T-helper 1 cell treated with Interleukin-12 subunit alpha and Interleukin-12 subunit beta and Interleukin-4 antibody, amounts not matched to agents 30 μg/mL and 1 μg/mL, for 36 hours (primary cell): ENCODE measurements at regions not wholly inside any gene's neighbourhood (a gene's known extent, or its start where the extent isn't known, plus 50 kb on each side); places are given as distances from the start of the nearest gene placed in this dataset.

Experiments
- H3K27ac Mint-ChIP-seq: one replicate; pipeline ENCODE4 v1.8.0; 2021; ENCODE audit warnings: mild to moderate bottlenecking, mixed read lengths
- H3K27me3 Mint-ChIP-seq: one replicate; pipeline ENCODE4 v1.8.0; 2021; ENCODE audit warnings: low read depth, mixed read lengths
- H3K36me3 Mint-ChIP-seq: one replicate; pipeline ENCODE4 v1.8.0; 2021; ENCODE audit warnings: low read depth, mixed read lengths
- H3K4me1 Mint-ChIP-seq: one replicate; pipeline ENCODE4 v1.8.0; 2021; ENCODE audit warnings: low read depth, mixed read lengths
- H3K4me3 Mint-ChIP-seq: one replicate; pipeline ENCODE4 v1.8.0; 2021; ENCODE audit warnings: mild to moderate bottlenecking, moderate library complexity, mixed read lengths
- H3K9me3 Mint-ChIP-seq: one replicate; pipeline ENCODE4 v1.8.0; 2021; ENCODE audit warnings: mixed read lengths

- H3K36me3 Mint-ChIP-seq: no peaks in the 10 kb centered on the region
- no peak overlapping the region for H3K27ac Mint-ChIP-seq
These were observed 136.2 kb downstream of the TEX29 start for GRCh38 chr13:111456452-111457230.

GRCh38 chr13:111458001-111458531, 137.6 kb downstream of the TEX29 start:
- Mint-ChIP-seq H3K4me3 (no peak overlapping the region), H3K4me1 (no peaks in the 10 kb centered on the region), H3K9me3 (no peaks in the 10 kb centered on the region), H3K27ac (no peak overlapping the region), H3K27me3 (no peaks in the 10 kb centered on the region), H3K36me3 (no peaks in the 10 kb centered on the region)

More at GRCh38 chr13:111456452-111457230, 136.2 kb downstream of the TEX29 start:
- Mint-ChIP-seq H3K4me3 (no peak overlapping the region), H3K4me1 (no peaks in the 10 kb centered on the region), H3K9me3 (no peaks in the 10 kb centered on the region), H3K27me3 (no peaks in the 10 kb centered on the region)

DNA sequence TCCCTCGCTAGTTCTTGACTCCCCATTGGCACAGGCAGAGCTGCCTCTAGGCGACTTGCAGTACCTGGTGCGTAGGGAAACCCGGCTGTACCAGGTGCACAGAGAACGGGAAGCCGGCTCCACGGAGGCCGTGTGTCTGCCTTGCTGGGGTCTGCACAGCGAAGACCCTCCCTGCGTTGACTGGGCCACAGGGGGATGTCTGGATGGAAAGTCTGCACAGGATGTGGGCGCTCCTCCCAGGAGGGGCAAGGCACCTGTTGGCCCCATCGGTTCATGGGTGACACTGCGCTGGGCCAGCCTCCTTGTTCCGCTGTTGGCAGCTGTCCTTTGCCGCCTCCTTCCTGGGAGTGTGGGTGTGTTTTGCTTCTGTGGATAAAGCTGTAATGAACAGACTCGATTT, 138.3 kb downstream of the TEX29 start:
- Mint-ChIP-seq H3K4me3 (no peak overlapping the region), H3K4me1 (no peaks in the 10 kb centered on the region), H3K9me3 (no peaks in the 10 kb centered on the region), H3K36me3 (no peaks in the 10 kb centered on the region), H3K27me3 (peaks cover 5% of the 10 kb centered on the region), H3K27ac (no peak overlapping the region)

GRCh38 chr13:111459803-111460547, 139.5 kb downstream of the TEX29 start:
- H3K27ac Mint-ChIP-seq: no peak overlapping the region

DNA sequence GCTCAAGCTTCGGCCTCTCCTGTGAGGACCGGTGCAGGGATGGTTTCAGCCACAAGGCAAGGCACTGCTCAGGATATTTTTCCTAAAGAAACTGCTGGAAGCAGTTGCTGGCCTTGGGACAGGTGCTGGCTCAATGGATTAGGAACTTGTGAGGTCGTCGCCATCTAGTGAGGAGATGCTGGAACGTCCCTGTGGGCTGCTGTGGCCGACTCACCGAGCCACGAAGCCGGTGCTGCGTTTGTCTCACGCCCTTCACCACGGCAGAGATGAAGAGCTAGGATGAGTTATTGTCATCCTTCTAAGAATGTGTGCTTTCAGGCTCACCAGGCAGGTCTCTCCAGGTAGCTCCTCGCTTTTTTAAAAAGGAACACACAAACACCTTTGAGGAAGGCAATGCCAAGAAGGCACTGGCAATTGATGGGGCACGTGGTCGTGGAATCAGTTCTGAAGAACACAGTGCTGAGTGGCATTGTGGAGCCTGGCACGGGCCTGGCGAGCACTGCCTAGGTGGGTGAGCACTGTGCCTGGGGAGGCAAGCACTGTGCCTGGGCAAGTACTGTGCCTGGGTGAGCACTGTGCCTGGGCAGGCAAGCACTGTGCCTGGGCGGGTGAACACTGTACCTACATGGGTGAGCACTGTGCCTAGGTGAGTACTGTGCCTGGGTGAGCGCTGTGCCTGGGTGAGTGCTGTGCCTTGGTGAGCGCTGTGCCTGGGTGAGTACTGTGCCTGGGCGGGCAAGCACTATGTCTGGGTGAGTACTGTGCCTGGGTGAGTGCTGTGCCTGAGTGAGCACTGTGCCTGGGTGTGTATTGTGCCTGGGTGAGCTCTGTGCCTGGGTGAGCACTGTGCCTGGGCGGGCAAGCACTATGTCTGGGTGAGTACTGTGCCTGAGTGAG, 140.4 kb downstream of the TEX29 start:
- peaks cover 15% of the 10 kb centered on the region for H3K27me3 Mint-ChIP-seq
- no peaks in the 10 kb centered on the region for H3K4me1 Mint-ChIP-seq
- H3K36me3 Mint-ChIP-seq: no peaks in the 10 kb centered on the region
- H3K9me3 Mint-ChIP-seq: no peaks in the 10 kb centered on the region
- no peak overlapping the region for H3K27ac Mint-ChIP-seq
- H3K4me3 Mint-ChIP-seq: no peak overlapping the region

More at GRCh38 chr13:111459803-111460547, 139.5 kb downstream of the TEX29 start:
- H3K9me3 Mint-ChIP-seq: no peaks in the 10 kb centered on the region
- no peaks in the 10 kb centered on the region for H3K4me1 Mint-ChIP-seq
- no peak overlapping the region for H3K4me3 Mint-ChIP-seq
- H3K27me3 Mint-ChIP-seq: peaks cover 12% of the 10 kb centered on the region
- H3K36me3 Mint-ChIP-seq: no peaks in the 10 kb centered on the region

- Mint-ChIP-seq H3K36me3 (no peaks in the 10 kb centered on the region), H3K4me1 (no peaks in the 10 kb centered on the region), H3K27me3 (peaks cover 18% of the 10 kb centered on the region), H3K27ac (no peak overlapping the region), H3K4me3 (no peak overlapping the region), H3K9me3 (no peaks in the 10 kb centered on the region)
These were observed 141.2 kb downstream of the TEX29 start for GRCh38 chr13:111461445-111462149.

GRCh38 chr13:111462221-111462764, 141.9 kb downstream of the TEX29 start:
- peaks cover 24% of the 10 kb centered on the region for H3K27me3 Mint-ChIP-seq
- H3K4me3 Mint-ChIP-seq: no peak overlapping the region
- no peaks in the 10 kb centered on the region for H3K9me3 Mint-ChIP-seq
- no peaks in the 10 kb centered on the region for H3K36me3 Mint-ChIP-seq
- no peaks in the 10 kb centered on the region for H3K4me1 Mint-ChIP-seq
- H3K27ac Mint-ChIP-seq: no peak overlapping the region

GRCh38 chr13:111462944-111463343, 142.5 kb downstream of the TEX29 start:
- H3K4me1 Mint-ChIP-seq: no peaks in the 10 kb centered on the region
- H3K9me3 Mint-ChIP-seq: no peaks in the 10 kb centered on the region
- no peak overlapping the region for H3K4me3 Mint-ChIP-seq
- H3K27ac Mint-ChIP-seq: no peak overlapping the region
- peaks cover 24% of the 10 kb centered on the region for H3K27me3 Mint-ChIP-seq
- H3K36me3 Mint-ChIP-seq: no peaks in the 10 kb centered on the region

GRCh38 chr13:111467111-111467890, 146.9 kb downstream of the TEX29 start:
- H3K4me1 Mint-ChIP-seq: no peaks in the 10 kb centered on the region
- no peaks in the 10 kb centered on the region for H3K9me3 Mint-ChIP-seq
- no peak overlapping the region for H3K4me3 Mint-ChIP-seq
- no peaks in the 10 kb centered on the region for H3K36me3 Mint-ChIP-seq
- peaks cover 24% of the 10 kb centered on the region for H3K27me3 Mint-ChIP-seq
- H3K27ac Mint-ChIP-seq: no peak overlapping the region

GRCh38 chr13:111468037-111468959, 147.9 kb downstream of the TEX29 start:
- H3K36me3 Mint-ChIP-seq: no peaks in the 10 kb centered on the region
- H3K4me3 Mint-ChIP-seq: no peak overlapping the region
- no peaks in the 10 kb centered on the region for H3K9me3 Mint-ChIP-seq
- H3K27me3 Mint-ChIP-seq: peaks cover 24% of the 10 kb centered on the region
- H3K4me1 Mint-ChIP-seq: no peaks in the 10 kb centered on the region
- no peak overlapping the region for H3K27ac Mint-ChIP-seq

GRCh38 chr13:111469450-111469849, 149.0 kb downstream of the TEX29 start:
- Mint-ChIP-seq H3K27ac (no peak overlapping the region), H3K4me3 (no peak overlapping the region), H3K27me3 (peaks cover 18% of the 10 kb centered on the region), H3K36me3 (no peaks in the 10 kb centered on the region), H3K9me3 (no peaks in the 10 kb centered on the region), H3K4me1 (no peaks in the 10 kb centered on the region)

DNA sequence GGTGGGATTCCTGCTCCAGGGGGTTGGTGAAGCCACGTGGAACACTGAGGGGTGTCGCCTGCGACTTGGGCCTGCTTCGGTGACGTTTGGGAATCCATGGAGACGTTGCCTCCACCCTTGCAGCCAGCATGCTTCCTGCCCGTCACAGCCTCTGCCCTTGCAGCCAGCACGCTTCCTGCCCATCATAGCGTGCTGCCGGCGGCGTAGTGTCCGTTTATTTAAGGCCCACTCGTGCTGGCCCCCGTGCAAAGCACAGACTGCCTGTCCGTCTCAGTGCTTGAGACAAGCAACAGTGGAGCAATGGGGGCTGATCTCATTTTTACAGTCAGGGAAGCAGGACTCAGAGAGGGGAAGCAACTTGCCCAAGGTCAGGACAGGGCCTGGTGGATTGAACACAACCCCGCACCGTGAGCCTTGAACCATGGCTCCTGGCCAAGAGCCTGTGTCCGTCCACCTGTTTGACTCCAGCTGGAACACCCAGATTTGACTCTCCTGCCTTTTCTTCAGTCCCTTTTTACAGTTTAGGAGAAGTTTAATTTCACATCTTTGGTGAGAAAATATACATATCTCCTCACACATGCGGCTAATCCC, 149.6 kb downstream of the TEX29 start:
- Mint-ChIP-seq H3K4me1 (no peaks in the 10 kb centered on the region), H3K9me3 (no peaks in the 10 kb centered on the region), H3K27me3 (peaks cover 12% of the 10 kb centered on the region), H3K27ac (no peak overlapping the region), H3K36me3 (no peaks in the 10 kb centered on the region), H3K4me3 (no peak overlapping the region)
